Stimulated activated CD4-positive, alpha-beta T cell treated with anti-CD3 and anti-CD28 coated beads, Interleukin-12 subunit alpha, Interleukin-12 subunit beta, amount 100 ng/mL, for 48 hours (primary cell): ENCODE measurements at regions not wholly inside any gene's neighbourhood (a gene's known extent, or its start where the extent isn't known, plus 50 kb on each side); places are given as distances from the start of the nearest gene placed in this dataset.
A peak's percentile ranks its signal among the peaks of the same experiment; 100 is the strongest.
"Not testable (repeated sequence)": the region's sequence is repeated elsewhere in the genome, so short reads cannot be mapped to it uniquely, and the experiment has no call there.

Experiments
- DNase-seq, 3 donors: peaks; one replicate each; pipeline ENCODE4 v3.0.0-alpha.2; 2020; ENCODE audit warnings: low read depth in 2 of 3, low spot score in 1 of 3

DNA sequence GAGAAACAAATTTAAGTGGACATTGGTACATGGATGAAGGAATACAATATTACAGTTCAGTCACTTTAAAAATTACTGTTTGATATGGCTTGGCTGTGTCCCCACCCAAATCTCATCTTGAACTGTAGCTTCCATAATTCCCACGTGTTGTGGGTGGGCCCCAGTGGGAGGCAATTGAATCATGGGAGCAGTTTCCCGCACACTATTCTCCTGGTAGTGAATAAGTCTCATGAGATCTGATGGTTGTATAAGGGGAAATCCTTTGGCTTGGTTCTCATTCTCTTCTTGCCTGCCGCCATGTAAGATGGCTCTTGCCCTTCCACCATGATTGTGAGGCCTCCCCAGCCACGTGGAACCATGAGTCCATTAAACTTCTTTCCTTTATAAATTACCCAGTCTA, 804.2 kb upstream of the FRG1 start:
- DNase-seq, result no peak

GRCh38 chr4:189143263-189143952, 797.3 kb upstream of the FRG1 start:
- DNase-seq, result no peak

- DNase-seq, result no peak
Observed at GRCh38 chr4:189147005-189147929, 793.4 kb upstream of the FRG1 start.

- not testable (repeated sequence) for DNase-seq
Observed at GRCh38 chr4:189155083-189155482, 785.6 kb upstream of the FRG1 start.

GRCh38 chr4:189162073-189162789, 778.4 kb upstream of the FRG1 start:
- no peak for DNase-seq

DNA sequence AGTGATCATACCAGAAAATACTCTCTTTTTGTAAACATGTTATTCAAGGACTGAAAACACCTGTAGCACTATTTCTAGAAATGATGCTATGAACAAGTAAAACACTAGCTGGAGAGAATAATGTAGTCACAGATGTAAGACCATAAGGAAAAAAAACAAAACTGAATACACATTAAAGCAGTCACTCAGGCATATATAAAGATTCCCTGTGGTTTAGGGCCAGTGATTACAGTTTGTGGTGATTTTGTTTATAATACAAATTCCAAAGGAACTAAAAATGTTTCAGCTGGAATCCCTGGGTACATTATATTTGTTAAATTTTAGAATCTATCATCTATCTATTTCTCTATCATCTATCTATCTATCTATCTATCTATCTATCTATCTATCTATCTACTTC, 777.8 kb upstream of the FRG1 start:
- no peak for DNase-seq

DNA sequence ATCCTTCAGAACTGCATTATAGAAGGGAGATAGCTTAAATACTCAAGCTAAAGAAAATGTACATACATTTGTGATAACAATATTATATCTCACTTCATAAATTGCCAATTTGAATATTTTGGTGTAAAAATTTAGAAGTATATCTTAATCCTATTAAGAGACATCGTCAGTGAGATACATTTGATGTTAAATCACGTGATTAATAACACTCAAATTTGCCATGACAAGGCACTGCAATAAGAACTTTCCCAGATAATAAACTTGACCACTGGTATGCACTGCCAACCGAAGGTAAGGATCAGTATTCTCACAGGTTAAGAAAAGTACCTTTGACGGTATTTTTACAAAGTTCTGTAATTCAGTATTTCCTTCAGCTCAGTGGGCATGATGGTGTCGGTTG, 764.7 kb upstream of the FRG1 start:
- DNase-seq, result no peak

DNA sequence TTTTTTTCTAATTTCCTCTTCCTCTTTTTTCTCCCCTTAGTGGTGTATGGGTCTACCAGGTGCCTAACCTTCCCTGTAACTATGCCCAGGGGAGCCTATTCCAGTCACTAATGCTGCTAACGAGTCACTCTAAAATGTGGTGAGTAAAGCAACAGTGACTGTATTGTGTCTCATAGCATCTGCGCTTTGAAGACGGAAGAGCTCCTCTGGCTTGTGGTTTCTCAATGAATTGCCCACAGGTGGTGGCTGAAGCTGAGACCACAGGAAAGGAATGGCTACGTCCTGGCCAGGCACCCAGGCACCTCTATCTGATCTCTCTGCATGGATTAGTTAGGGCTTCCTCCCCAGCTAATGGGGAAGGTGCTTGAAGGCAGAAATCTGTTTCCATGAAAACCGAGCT, 763.5 kb upstream of the FRG1 start:
- DNase-seq, result no peak

- no peak for DNase-seq
Observed at GRCh38 chr4:189178125-189178746, 762.4 kb upstream of the FRG1 start.

DNA sequence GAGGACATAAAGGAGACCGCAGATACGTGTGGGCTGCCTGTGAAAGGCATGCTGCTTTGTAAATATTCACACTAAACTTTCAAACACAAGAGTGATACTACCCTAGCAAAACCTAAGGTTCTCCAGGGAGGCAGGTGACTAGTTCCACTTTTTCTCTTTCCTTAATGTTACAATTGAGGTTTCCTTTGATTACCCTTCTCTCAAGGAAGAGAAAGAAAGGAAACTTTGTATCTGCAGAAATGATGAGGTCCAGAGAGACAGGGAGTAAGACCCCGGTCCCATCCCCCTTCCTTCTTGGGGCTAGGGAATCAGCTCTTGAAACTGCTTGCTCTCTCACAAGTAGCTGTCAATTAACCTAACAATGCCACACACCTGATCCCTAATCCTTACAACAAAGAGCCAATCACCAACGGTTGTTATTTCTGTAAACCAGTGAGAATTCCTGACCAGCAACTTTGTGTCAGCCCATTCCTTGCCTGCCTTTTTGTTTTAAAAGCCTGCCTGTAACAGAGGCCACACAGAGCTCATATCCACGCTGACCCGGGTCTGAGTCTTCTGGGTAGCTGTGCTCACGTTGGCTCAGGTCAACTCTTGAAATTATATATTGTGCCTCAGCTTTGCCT, 754.8 kb upstream of the FRG1 start:
- DNase-seq, result no peak

- DNase-seq, result no peak
Observed at GRCh38 chr4:189187531-189188052, 753.1 kb upstream of the FRG1 start.

DNA sequence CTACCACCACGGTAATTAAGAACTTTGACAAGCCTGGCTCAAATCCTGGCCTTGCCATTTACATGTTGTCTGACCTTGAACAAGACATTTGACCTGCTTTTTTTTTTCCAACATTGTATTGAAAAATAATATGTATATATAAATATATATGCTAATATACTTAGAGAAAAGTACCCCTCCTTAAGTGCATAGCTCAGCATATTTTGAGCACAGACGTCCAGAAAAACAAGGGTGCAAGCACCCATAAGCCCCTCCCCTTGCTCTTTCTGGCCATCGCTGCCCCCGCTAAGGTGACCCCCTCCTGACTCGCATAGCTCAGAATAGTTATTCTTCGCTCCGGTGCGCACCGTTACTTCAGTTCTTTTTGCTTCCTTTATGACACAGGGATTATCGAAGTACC, 742.0 kb upstream of the FRG1 start:
- no peak for DNase-seq

DNA sequence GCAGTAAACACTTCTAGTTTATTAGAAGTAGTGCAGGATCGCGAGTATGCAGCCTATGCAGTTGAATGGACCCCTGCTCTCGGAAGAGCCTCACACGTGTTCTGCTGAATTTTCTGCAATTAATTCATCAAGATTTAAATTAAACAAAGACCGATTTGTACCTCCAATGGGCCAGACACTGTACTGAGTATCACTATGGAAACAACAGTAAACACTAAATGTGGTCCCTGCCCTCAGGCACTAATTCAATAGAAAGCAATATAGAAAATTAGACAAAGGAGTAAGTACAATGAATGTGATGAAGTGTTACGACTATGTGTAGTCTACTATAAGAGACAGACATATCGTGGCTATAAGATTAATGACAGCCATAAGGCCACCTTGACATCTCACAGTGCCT, 740.3 kb upstream of the FRG1 start:
- DNase-seq, result no peak

- DNase-seq, result peak; percentile 3 to 10 (median 5)
Observed at GRCh38 chr4:189202182-189202868, 738.3 kb upstream of the FRG1 start.

GRCh38 chr4:189202869-189203271, 737.8 kb upstream of the FRG1 start:
- no peak for DNase-seq

- no peak for DNase-seq
Observed at GRCh38 chr4:189204616-189205015, 736.1 kb upstream of the FRG1 start.

- no peak for DNase-seq
Observed at GRCh38 chr4:189206953-189207352, 733.7 kb upstream of the FRG1 start.

GRCh38 chr4:189207872-189208271, 732.8 kb upstream of the FRG1 start:
- no peak for DNase-seq

- no peak for DNase-seq
Observed at GRCh38 chr4:189215574-189215973, 725.1 kb upstream of the FRG1 start.

- DNase-seq, result no peak
Observed at GRCh38 chr4:189221691-189222090, 719.0 kb upstream of the FRG1 start.
